ENCODE measurements at regions not wholly inside any gene's neighbourhood (a gene's known extent, or its start where the extent isn't known, plus 50 kb on each side); places are given as distances from the start of the nearest gene placed in this dataset.

DNA sequence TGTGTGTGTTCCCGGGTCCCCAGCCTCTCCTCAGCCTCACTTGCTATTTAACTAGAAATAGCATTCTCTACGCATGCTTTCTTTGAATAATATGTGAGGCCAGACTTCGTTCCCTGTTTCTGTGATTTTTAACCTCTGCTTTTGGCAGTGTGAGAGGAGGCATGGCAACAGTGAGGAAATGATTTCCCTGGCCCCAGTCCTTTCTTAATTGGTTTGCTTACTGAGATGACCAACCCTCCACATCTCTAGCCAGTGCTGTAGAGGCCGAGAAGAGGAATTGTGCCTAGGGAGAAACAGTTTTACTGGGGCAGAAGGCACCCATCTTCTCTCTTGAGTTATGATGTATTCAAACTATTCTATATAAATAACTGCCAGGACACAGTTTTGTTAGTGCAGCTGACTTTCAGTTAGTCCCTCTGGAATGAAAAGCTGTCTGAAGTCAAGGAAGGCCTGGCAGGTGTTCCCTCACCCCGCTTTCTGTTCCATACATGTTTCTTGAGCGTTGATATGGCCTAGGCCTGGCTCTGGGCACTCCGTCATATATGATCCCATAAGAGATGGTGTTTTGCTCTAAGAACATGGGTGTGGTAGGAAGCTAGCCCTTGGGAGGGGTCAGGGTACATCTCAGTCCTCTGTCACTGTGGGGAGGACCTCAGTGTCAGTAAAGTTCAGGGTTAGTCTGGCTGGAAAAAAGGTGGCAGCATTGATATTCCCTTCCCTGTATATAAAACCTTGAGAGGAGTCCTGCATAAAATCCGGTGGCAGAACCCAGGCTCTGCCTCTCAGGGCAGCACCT is 73.7 kb upstream of the NPAS1 start:
- TF ChIP-seq EZH2 (IDR thresholded peaks at IDR 0.05; ENCODE audit: borderline replicate concordance, low read length) = no peak
- no peak for TF ChIP-seq CTCF (conservative IDR thresholded peaks at IDR 0.05 in 1 of 2, IDR thresholded peaks at IDR 0.05 in 1 of 2; ENCODE audit: extremely low read depth in 1 of 2, insufficient read depth in 1 of 2, low read depth in 1 of 2, low read length in 2 of 2)

Data from mammary epithelial cell (primary cell).